SK-N-SH (cell line): ENCODE measurements at regions not wholly inside any gene's neighbourhood (a gene's known extent, or its start where the extent isn't known, plus 50 kb on each side); places are given as distances from the start of the nearest gene placed in this dataset.

Source experiments
- CTCF ChIA-PET: fragments of 300-600, 350-600 bp; formaldehyde crosslinking; extraction: SDS; loops from one replicate; lab custom pipeline; 2021; lab: Yijun Ruan, JAX
- POLR2A ChIA-PET: fragments of 350-600 bp; sonication (Branson Sonifier 250); formaldehyde crosslinking; extraction: SDS; loops from one replicate; lab custom pipeline; 2020; ENCODE audit warnings: antibody characterized with exemption, inconsistent platforms; lab: Yijun Ruan, JAX
- DNase-seq: peaks from one replicate; pipeline ENCODE4 v3.0.0; 2012
- H2AFZ ChIP-seq: fragments of 200-600 bp; sonication (generic); 2 replicates; pipeline ENCODE4 v1.8.1; 2016; ENCODE audit warnings: antibody characterized with exemption, mild to moderate bottlenecking, low read depth
- H3F3A ChIP-seq: fragments of 200-600 bp; sonication (generic); replicated peaks from 2 replicates; pipeline ENCODE3; 2016; ENCODE audit warnings: antibody characterized with exemption, mild to moderate bottlenecking; ENCODE audit not compliant: insufficient read depth
- H3K27ac ChIP-seq, 2 experiments: fragments of 200-500 bp in 1 of 2; fragments of 200-600 bp in 1 of 2; sonication (Bioruptor generic) in 1 of 2; sonication (generic), shearing (Covaris generic) in 1 of 2; 2 replicates each; pipeline versions ENCODE4 v1.5.1 to v1.6.1; 2014 to 2016; ENCODE audit warnings: low read depth in 2 of 2, inconsistent platforms in 1 of 2, low read length in 1 of 2, mild to moderate bottlenecking in 1 of 2, mixed read lengths in 1 of 2
- H3K27me3 ChIP-seq: fragments of 200-600 bp; sonication (generic), shearing (Covaris generic); 2 replicates; pipeline ENCODE4 v1.6.1; 2016; ENCODE audit warnings: mixed run types; ENCODE audit not compliant: insufficient read depth
- H3K36me3 ChIP-seq, 2 experiments: fragments of 200-500 bp in 1 of 2; fragments of 200-600 bp in 1 of 2; sonication (Bioruptor generic) in 1 of 2; sonication (generic) in 1 of 2; replicated peaks in 1 of 2; 2 replicates each; pipeline versions ENCODE3 to v1.5.1; 2014 to 2016; ENCODE audit warnings: low read length in 1 of 2, mild to moderate bottlenecking in 1 of 2; ENCODE audit not compliant: insufficient read depth in 2 of 2, control insufficient read depth in 1 of 2
- H3K4me1 ChIP-seq, 2 experiments: fragments of 200-500 bp in 1 of 2; fragments of 200-600 bp in 1 of 2; sonication (Bioruptor generic) in 1 of 2; sonication (generic), shearing (Covaris generic) in 1 of 2; 2 replicates each; pipeline versions ENCODE4 v1.5.1 to v1.6.1; 2014 to 2016; ENCODE audit warnings: low read depth in 1 of 2, low read length in 1 of 2, mixed run types in 1 of 2; ENCODE audit not compliant: insufficient read depth in 2 of 2, control insufficient read depth in 1 of 2
- H3K4me2 ChIP-seq: fragments of 200-600 bp; sonication (generic), shearing (Covaris generic); 2 replicates; pipeline ENCODE4 v1.6.1; 2017; ENCODE audit warnings: mixed run types
- H3K4me3 ChIP-seq, 2 experiments: fragments of 200-500 bp in 1 of 2; fragments of 200-600 bp in 1 of 2; sonication (Bioruptor generic) in 1 of 2; sonication (generic), shearing (Covaris generic) in 1 of 2; 2 replicates each; pipeline versions ENCODE4 v1.5.1 to v1.8.1; 2014 to 2016; ENCODE audit warnings: low read depth in 2 of 2, inconsistent platforms in 1 of 2, low read length in 1 of 2, mild to moderate bottlenecking in 1 of 2, mixed read lengths in 1 of 2, moderate library complexity in 1 of 2
- H3K79me2 ChIP-seq: fragments of 200-600 bp; sonication (generic); 2 replicates; pipeline ENCODE4 v1.8.1; 2017; ENCODE audit warnings: mild to moderate bottlenecking; ENCODE audit not compliant: insufficient read depth
- H3K9ac ChIP-seq: fragments of 200-600 bp; sonication (generic); 2 replicates; pipeline ENCODE4 v1.6.1; 2017; ENCODE audit warnings: mixed run types
- H3K9me2 ChIP-seq: fragments of 200-600 bp; sonication (generic); 2 replicates; pipeline ENCODE4 v1.6.1; 2017; ENCODE audit warnings: mixed run types
- H3K9me3 ChIP-seq: fragments of 200-600 bp; sonication (generic); 2 replicates; pipeline ENCODE4 v1.6.1; 2017; ENCODE audit warnings: mixed run types, mild to moderate bottlenecking, moderate library complexity
- H4K20me1 ChIP-seq: fragments of 200-600 bp; sonication (generic); 2 replicates; pipeline ENCODE4 v1.6.1; 2017; ENCODE audit warnings: mild to moderate bottlenecking, mixed run types; ENCODE audit not compliant: insufficient read depth
- EP300 ChIP-seq, 2 experiments: IDR thresholded peaks; 2 replicates each; pipeline versions ENCODE4 v1.4.0 to v1.6.1; 2012; ENCODE audit warnings: borderline replicate concordance in 1 of 2, low read depth in 1 of 2, low read length in 1 of 2
- MEF2A ChIP-seq: IDR thresholded peaks from 2 replicates; pipeline ENCODE4 v1.4.0; 2012; ENCODE audit warnings: low read depth, borderline replicate concordance
- MXI1 ChIP-seq: IDR thresholded peaks from 2 replicates; pipeline ENCODE4 v1.6.1; 2012; ENCODE audit warnings: mild to moderate bottlenecking, low read depth, low read length, improper control_type of control experiment
- NRF1 ChIP-seq: IDR thresholded peaks from 2 replicates; pipeline ENCODE4 v1.6.1; 2012; ENCODE audit warnings: low read depth, mild to moderate bottlenecking, low read length
- PBX3 ChIP-seq: IDR thresholded peaks from 2 replicates; pipeline ENCODE4; 2012
- POLR2AphosphoS5 ChIP-seq: IDR thresholded peaks from 2 replicates; pipeline ENCODE4 v1.6.1; 2012; ENCODE audit warnings: low read depth, low read length
- RAD21 ChIP-seq: IDR thresholded peaks from 2 replicates; pipeline ENCODE4 v1.6.1; 2012; ENCODE audit warnings: mild to moderate bottlenecking, low read length
- REST ChIP-seq: IDR thresholded peaks from 2 replicates; pipeline ENCODE4 v1.6.1; 2012; ENCODE audit warnings: mild to moderate bottlenecking, low read depth, low read length, moderate library complexity
- RFX5 ChIP-seq: IDR thresholded peaks from 2 replicates; pipeline ENCODE4 v1.6.1; 2012; ENCODE audit warnings: mild to moderate bottlenecking, improper control_type of control experiment, low read length
- SIN3A ChIP-seq: IDR thresholded peaks from 2 replicates; pipeline ENCODE4 v1.6.1; 2012; ENCODE audit warnings: low read depth, mild to moderate bottlenecking, low read length, moderate library complexity, borderline replicate concordance
- TAF1 ChIP-seq: IDR thresholded peaks from 2 replicates; pipeline ENCODE4 v1.6.1; 2012; ENCODE audit warnings: low read depth, mild to moderate bottlenecking, low read length, moderate library complexity, borderline replicate concordance
- TCF12 ChIP-seq: IDR thresholded peaks from 2 replicates; pipeline ENCODE4 v1.4.0; 2012
- ZBTB33 ChIP-seq: IDR thresholded peaks from 2 replicates; pipeline ENCODE4 v1.4.0; 2012; ENCODE audit warnings: low read depth, borderline replicate concordance
- whole genome bisulfite sequencing: methylation state at CpG from one replicate; pipeline ENCODE4 v1.1.6; 2017; ENCODE audit warnings: low lambda C conversion rate; 5-methylcytosine and 5-hydroxymethylcytosine counted together

- TF ChIP-seq TAF1, result no peak
- TF ChIP-seq MEF2A, result no peak
- TF ChIP-seq PBX3, result no peak
- no peak for TF ChIP-seq EP300 (IDR thresholded peaks at IDR 0.05; ENCODE audit: borderline replicate concordance in 1 of 2, low read depth in 1 of 2, low read length in 1 of 2)
- TF ChIP-seq RFX5, result no peak
- TF ChIP-seq ZBTB33, result no peak
- TF ChIP-seq NRF1, result no peak
- TF ChIP-seq MXI1, result no peak
- no peak for TF ChIP-seq REST
- no peak for TF ChIP-seq TCF12
- TF ChIP-seq RAD21, result no peak
- TF ChIP-seq POLR2AphosphoS5, result no peak
- TF ChIP-seq SIN3A, result no peak
- no peak for DNase-seq
- H3K4me1 ChIP-seq, result no peaks in the 10 kb centered on the region; a peak in 1 of 4 replicates
Observed at GRCh38 chr22:47411006-47411405, 648.6 kb downstream of the TBC1D22A start.

More at GRCh38 chr22:47411006-47411405, 648.6 kb downstream of the TBC1D22A start:
- H3K79me2 ChIP-seq, result no peaks in the 10 kb centered on the region
- no peaks in the 10 kb centered on the region for H4K20me1 ChIP-seq
- POLR2A ChIA-PET, result no interaction called here
- no peaks in the 10 kb centered on the region for H3F3A ChIP-seq
- no peaks in the 10 kb centered on the region for H3K36me3 ChIP-seq
- WGBS, result 31% methylated on average over 8 of the region's 8 CpGs
- no peaks in the 10 kb centered on the region; the same call in 1 of the 2 replicates for H3K9me3 ChIP-seq
- no peak overlapping the region for H3K9ac ChIP-seq
- no peak overlapping the region for H3K4me3 ChIP-seq
- CTCF ChIA-PET, result interaction anchor here (1.4 kb wide), 1 partner anchor 19 kb away, joined by 4 read pairs; no protein-coding TSS in a partner anchor
- peaks cover 9% of the 10 kb centered on the region; the same call in 1 of the 2 replicates for H3K27me3 ChIP-seq
- no peaks in the 10 kb centered on the region for H3K9me2 ChIP-seq
- H3K27ac ChIP-seq, result no peak overlapping the region
- H2AFZ ChIP-seq, result no peak overlapping the region
- no peak overlapping the region for H3K4me2 ChIP-seq
